Activated CD4-positive, alpha-beta T cell treated with anti-CD3 and anti-CD28 coated beads, Interleukin-2, amount 50 U/mL, for 16 hours (primary cell): ENCODE measurements at regions not wholly inside any gene's neighbourhood (a gene's known extent, or its start where the extent isn't known, plus 50 kb on each side); places are given as distances from the start of the nearest gene placed in this dataset.
"Not testable (repeated sequence)": the region's sequence is repeated elsewhere in the genome, so short reads cannot be mapped to it uniquely, and the experiment has no call there.

Source experiments
- DNase-seq: peaks from one replicate; pipeline ENCODE4 v3.0.0-alpha.2; 2020

GRCh38 chr18:38895560-38895959 lies 1330.0 kb upstream of the CELF4 start:
- no peak for DNase-seq

DNA sequence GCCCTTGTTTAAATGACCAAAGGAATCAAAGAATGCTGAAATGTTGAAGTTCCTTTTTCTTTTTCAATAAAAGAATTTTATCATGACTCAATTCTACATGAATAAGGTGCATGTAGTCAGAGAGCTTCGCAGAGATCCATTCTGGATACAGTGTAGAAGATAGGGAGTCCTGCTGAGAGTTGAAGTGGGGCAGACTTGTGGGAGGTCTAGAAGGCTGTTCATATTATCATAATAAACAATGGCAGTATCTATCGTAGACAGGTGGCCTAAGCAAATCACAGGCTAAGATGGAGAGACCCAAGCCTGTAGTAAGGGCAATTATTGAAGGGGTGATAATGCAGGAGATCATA lies 1322.0 kb upstream of the CELF4 start:
- DNase-seq = no peak

DNA sequence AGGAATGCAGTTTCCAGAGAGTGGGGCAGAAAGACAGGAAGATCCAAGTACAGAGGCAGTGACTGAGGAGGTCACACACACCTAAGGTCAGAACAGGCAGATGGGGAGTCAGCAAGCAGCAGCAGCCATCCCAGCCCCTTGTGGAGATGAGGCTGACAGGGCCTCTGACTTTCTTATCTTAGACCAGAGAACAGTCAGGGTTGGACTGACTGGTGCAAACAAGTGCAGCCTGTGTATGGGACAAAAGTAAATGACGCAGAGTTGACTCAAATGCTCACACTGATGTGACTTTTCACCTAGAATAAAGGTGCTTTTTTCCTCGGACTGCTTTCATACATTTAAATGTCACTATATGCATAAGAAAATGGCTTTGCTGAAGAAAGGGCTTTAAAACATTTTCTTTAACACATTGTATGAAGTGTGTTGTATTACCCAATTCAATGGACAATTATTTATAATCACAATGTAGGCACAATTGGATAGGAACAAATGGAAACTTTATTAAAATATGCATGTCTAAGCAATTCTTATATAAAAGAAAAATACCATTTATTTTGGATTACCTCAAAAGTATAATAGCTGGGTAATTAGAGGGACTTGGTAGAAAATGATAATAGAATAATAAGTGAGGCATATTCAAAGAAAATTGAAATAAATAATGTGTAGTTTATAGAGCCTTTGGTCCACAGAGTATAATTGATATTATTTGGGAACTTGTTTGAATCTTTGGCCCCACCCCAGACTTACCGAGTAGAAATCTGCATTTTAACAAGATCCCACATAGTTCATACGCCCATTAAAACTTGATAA lies 1321.5 kb upstream of the CELF4 start:
- no peak for DNase-seq

- DNase-seq = no peak
Observed at GRCh38 chr18:38886235-38886634, 1320.6 kb upstream of the CELF4 start.

- DNase-seq = no peak
Observed at GRCh38 chr18:38884050-38884449, 1318.5 kb upstream of the CELF4 start.

DNA sequence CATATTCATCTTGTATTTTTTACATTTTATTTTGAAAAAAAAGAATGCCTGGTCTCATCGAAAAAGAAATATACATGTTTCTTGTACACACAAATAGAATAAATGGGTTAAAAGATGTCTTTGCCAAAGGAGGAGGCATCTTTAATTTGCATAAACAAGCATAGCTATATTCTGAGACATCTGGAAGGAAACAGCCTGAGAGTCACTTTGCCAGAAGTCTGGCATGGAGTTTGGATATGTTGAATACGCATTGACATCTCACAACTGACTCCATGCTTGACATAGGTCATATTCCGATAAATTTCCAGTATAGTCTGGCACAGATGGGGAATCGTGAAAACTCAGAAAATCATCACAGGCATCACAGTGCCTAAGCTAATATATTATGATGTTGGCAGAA lies 1317.5 kb upstream of the CELF4 start:
- no peak for DNase-seq

DNA sequence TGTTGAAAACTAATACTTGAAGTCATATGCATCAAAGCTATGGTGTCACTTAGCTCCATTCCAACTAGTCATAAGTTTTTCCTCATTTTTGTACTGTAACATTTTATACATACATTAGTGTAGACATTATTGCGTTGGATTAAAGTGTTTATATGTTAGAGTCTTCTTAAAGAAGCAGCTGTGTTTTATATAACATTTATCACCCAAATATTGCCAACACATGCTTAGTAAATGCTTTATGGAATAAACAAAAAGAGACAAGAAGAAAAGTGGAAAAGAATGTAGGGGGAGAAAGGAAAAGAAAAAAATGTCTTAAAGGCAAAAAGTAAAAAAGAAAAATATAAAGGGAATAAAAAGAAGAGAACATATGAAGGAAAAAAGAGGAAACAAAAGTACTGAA lies 1314.3 kb upstream of the CELF4 start:
- no peak for DNase-seq

DNA sequence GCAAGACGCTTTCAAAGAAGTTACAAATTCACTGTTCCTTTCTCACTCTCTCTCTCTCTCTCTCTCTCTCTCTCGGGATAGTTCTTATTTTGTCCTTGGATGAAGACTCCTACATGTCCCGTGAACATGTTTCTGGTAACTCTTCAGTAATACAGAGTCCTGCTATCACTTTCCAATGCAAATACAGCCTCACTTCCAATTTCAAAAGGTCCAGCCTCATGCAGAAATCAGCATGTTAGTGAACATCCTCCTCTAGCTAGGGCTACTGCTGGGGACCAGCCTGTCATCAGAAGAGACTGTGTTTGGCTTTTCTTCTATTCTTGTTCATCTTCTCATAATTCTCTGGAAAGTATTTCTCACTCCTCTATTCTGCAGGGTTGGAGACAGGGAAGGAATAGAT lies 1306.7 kb upstream of the CELF4 start:
- no peak for DNase-seq

GRCh38 chr18:38868757-38869156 lies 1303.2 kb upstream of the CELF4 start:
- DNase-seq = no peak

DNA sequence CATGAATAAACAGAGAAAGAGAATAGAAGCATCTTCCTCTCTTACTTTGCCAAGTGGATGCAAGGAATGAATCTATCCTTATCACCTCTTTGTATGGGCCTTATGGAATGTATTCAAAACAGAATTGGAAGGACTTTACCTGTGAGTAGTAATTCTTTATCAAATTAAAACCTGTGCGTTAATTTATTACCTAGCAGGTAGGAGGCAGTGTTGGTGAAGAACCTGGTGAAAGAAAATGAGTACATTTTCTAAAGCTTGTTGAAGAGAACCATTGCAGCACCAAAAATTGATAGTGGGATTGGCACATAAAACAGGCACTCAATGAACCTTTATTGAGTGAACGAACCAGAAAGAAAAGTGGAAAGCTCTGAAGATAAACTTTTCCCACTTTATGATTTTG lies 1302.1 kb upstream of the CELF4 start:
- DNase-seq = no peak

DNA sequence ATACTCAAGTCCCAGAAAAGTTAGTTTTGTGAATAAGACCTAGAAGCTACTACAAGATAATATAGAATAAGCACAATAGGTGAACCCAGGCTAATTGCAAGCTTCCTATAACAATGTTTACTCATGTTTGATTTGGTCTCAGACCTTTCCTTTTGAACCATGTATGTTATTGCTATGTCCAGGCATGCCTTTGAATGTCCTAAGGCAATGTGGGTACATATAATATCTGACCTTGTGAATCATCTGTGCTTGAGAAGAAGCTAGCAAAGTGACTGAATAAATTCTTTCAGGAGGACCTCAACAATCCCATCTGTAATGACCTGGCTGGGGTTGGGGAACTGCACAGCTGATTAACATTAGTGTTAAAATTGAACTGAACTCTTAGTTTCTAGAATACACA lies 1285.9 kb upstream of the CELF4 start:
- no peak for DNase-seq

DNA sequence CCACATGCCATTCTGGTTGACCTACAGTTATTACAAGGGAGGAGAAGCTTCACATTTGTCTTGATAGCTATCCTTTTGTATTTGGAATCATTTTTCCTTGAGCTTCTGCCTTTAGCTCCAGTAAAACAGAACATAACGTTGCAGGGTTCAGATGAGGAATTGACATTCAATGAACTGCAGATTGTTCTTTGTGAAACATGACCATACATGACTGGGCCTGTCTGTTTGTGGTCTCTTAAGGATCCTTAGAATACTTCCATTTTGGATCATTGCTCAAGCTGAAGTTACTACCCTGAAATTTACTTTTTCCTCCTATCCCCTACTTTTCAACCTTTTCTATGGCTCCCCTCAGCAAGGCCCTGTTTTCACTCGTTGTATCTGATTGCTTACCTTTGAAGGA lies 1281.7 kb upstream of the CELF4 start:
- no peak for DNase-seq

DNA sequence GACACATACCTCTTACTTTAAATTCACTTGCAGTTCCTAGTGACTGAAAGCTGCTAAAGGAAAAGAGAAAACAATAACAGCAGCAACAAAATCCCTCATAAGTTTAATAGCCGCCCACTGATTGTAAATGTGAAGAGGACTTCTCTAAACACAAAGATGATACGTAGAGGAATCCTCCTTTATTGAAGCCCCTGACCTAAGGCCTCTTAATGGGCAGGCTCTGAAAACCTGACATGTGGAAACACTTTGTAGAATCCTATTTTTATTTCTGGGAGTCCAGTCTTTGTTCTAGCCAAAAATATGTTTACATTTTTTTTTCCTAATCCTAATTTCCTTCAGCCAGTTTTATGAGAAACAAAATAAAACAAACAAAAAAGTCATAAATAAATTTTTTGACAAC lies 1277.7 kb upstream of the CELF4 start:
- DNase-seq = no peak

GRCh38 chr18:38826247-38826646 lies 1260.6 kb upstream of the CELF4 start:
- DNase-seq = no peak

GRCh38 chr18:38811209-38811608 lies 1245.6 kb upstream of the CELF4 start:
- DNase-seq = no peak

DNA sequence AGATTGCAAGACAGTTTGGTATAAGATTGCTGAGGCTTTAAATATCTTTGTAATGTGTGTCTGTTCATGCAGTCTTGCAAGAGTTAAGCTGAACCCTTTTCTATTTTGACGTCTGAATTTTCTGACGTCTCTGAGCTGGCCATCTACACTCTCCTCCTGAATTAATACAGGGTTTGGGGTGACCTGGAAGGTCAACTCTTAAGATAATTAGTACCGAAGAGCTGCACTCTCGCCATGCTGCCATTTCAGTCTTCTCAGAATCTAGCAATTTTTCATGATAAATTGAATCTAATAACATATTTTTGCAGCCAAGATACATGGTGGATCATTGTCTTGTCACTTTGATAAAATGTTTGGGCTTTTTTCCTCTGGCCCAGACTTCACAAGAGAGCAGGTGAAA lies 1245.2 kb upstream of the CELF4 start:
- no peak for DNase-seq

DNA sequence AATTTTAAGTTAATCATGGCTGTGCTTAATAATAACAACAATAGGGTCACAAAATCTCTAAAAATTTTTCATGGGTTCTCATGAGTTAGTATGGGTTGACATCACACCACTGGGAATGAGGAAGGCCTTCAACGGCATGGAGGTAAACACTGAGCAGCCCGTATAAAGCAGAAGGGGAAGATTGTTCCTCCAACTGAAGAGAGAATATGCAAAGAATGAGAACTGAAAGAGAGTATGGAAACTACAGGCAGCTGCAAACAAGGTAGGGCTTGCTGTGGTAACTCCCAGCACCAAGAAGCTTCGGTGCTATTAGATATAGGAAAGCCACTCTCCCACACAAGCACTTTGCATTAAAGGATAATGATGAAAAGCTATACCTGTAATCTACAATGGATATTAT lies 1242.3 kb upstream of the CELF4 start:
- DNase-seq = no peak

DNA sequence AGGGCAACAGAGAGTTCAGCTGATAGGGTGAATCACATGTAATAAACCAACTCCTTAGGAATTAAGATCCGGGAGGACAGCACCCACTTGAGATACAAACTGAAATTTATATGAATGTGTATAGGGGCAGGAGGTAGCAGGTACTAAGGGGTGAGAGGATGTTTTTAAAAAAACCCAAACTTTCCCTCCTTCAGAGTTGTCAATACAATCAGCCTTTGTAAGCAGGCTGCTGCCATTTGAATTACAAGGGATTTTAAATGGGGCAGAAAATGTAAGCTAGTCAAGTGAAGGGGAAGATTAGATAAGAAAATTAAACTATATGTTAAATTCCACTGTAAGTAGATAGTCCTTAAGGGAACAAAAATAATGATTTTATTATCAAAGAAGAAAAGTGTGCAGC lies 1239.7 kb upstream of the CELF4 start:
- no peak for DNase-seq

- no peak for DNase-seq
Observed at GRCh38 chr18:38801640-38802039, 1236.0 kb upstream of the CELF4 start.

- DNase-seq = no peak
Observed at GRCh38 chr18:38796762-38797161, 1231.2 kb upstream of the CELF4 start.

DNA sequence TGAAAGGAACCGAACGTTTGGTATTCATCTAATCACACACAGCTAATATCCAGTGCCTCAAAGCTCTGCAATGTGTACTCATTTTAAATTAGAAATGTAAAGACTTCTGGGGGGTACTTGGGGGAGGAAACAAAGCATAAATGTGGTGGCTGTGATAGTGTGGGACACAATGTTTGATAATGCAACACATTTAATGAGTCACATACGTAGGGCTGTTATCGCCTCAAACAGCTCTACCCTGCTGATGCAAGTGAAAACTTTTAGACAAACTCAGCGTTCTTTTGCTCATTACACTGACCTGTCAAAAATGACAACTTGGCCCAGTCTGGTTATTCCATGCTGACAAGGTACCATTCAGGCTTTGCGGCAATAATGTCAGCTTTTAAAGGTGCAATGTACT lies 1227.1 kb upstream of the CELF4 start:
- DNase-seq = no peak

GRCh38 chr18:38790786-38791185 lies 1225.2 kb upstream of the CELF4 start:
- DNase-seq = no peak

DNA sequence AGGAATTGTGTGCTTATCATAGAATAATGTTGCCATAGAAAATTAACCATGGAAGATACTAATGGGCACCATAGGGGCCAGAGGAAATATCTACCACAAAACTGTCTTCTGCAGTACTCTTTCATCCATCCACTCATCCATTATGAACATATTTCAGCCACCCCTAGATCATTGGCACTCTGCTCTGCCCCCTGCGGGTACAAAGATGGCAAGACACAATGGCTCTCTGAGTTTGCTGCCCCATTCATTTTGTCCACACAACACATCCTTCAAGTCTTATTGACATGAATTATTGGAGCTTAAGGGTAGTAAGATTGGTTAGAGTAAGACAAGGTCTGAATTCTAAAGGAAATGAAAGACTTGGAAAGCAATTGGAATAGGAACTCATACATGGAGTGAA lies 1224.7 kb upstream of the CELF4 start:
- DNase-seq = peak; percentile 1

DNA sequence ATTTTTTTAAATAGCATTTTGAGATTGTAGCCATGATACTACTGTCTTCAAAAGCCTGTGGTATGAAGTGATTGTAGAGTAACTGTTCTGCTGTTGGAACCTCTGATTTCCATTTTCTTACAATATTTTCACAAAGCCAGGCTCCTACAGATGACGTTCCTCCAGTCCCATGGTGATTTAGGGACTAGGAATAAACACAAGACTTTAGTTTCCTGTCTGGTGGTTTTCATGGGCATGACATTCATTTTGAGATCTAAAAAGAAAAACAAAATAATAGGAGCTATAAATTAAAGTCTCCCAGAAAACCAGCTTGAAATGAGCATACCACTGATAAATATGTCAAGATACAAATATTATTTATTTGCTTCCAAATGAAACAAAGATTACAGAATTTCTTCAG lies 1223.5 kb upstream of the CELF4 start:
- no peak for DNase-seq

- no peak for DNase-seq
Observed at GRCh38 chr18:38786906-38787305, 1221.3 kb upstream of the CELF4 start.

- not testable (repeated sequence) for DNase-seq
Observed at GRCh38 chr18:38771620-38772019, 1206.0 kb upstream of the CELF4 start.
